ENCODE measurements at regions not wholly inside any gene's neighbourhood (a gene's known extent, or its start where the extent isn't known, plus 50 kb on each side); places are given as distances from the start of the nearest gene placed in this dataset.

- Histone ChIP-seq H3K27me3 (ENCODE audit: insufficient read depth, poor library complexity, severe bottlenecking) (no peaks in the 10 kb centered on the region), H3K27ac (replicated peaks) (no peak overlapping the region), H3K4me3 (replicated peaks; ENCODE audit: insufficient read depth, low read length) (no peak overlapping the region)
- TF ChIP-seq, protein P1, sequence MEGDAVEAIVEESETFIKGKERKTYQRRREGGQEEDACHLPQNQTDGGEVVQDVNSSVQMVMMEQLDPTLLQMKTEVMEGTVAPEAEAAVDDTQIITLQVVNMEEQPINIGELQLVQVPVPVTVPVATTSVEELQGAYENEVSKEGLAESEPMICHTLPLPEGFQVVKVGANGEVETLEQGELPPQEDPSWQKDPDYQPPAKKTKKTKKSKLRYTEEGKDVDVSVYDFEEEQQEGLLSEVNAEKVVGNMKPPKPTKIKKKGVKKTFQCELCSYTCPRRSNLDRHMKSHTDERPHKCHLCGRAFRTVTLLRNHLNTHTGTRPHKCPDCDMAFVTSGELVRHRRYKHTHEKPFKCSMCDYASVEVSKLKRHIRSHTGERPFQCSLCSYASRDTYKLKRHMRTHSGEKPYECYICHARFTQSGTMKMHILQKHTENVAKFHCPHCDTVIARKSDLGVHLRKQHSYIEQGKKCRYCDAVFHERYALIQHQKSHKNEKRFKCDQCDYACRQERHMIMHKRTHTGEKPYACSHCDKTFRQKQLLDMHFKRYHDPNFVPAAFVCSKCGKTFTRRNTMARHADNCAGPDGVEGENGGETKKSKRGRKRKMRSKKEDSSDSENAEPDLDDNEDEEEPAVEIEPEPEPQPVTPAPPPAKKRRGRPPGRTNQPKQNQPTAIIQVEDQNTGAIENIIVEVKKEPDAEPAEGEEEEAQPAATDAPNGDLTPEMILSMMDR (IDR thresholded peaks at IDR 0.05; ENCODE audit: insufficient read depth, low read length), result no peak
- TF ChIP-seq REST (IDR thresholded peaks at IDR 0.05; ENCODE audit: insufficient replicate concordance, low read depth), result no peak
- TF ChIP-seq SPI1 (IDR thresholded peaks at IDR 0.05; ENCODE audit: borderline replicate concordance, low read depth), result no peak
- no peak for TF ChIP-seq GABPA (IDR thresholded peaks at IDR 0.05; ENCODE audit: low read depth)
- no peak for TF ChIP-seq POLR2AphosphoS5 (IDR thresholded peaks at IDR 0.05; ENCODE audit: low read depth)
- no peak for DNase-seq (ENCODE audit: low read depth in 1 of 2, low spot score in 1 of 2)
These were observed 538.3 kb upstream of the FAT3 start for GRCh38 chr11:91686281-91686680.

GRCh38 chr11:91673705-91674104, 550.9 kb upstream of the FAT3 start:
- no peaks in the 10 kb centered on the region for H3K27me3 ChIP-seq (ENCODE audit: insufficient read depth, poor library complexity, severe bottlenecking)
- no peak overlapping the region for H3K4me3 ChIP-seq (replicated peaks; ENCODE audit: insufficient read depth, low read length)
- no peak for DNase-seq (ENCODE audit: low read depth in 1 of 2, low spot score in 1 of 2)
- H3K27ac ChIP-seq (replicated peaks), result no peak overlapping the region
- TF ChIP-seq GABPA (IDR thresholded peaks at IDR 0.05; ENCODE audit: low read depth), result no peak
- TF ChIP-seq SPI1 (IDR thresholded peaks at IDR 0.05; ENCODE audit: borderline replicate concordance, low read depth), result no peak
- TF ChIP-seq, protein P1 (IDR thresholded peaks at IDR 0.05; ENCODE audit: insufficient read depth, low read length), result no peak
- no peak for TF ChIP-seq POLR2AphosphoS5 (IDR thresholded peaks at IDR 0.05; ENCODE audit: low read depth)
- no peak for TF ChIP-seq REST (IDR thresholded peaks at IDR 0.05; ENCODE audit: insufficient replicate concordance, low read depth)

DNA sequence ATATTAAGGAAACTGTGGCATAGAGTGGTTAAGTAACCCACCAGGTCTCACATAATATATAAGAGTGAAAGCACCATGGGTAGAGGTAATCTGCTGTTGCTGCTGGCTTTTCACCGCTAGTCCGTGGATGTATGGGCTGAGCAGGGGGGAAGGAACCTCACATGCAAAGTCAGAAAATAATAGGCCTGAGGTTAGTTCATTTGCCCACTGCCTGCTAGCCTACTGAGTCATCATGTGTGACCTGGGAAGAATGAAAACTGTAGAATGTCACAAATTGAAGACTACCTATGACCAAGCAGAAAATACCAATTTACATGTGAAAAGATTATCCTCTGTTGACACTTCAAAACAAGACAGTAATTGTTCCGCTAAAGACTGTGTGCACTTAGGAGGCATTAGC, 560.1 kb upstream of the FAT3 start:
- Histone ChIP-seq H3K4me3 (replicated peaks; ENCODE audit: insufficient read depth, low read length) (no peak overlapping the region), H3K27me3 (ENCODE audit: insufficient read depth, poor library complexity, severe bottlenecking) (no peaks in the 10 kb centered on the region), H3K27ac (replicated peaks) (no peak overlapping the region)
- TF ChIP-seq GABPA (IDR thresholded peaks at IDR 0.05; ENCODE audit: low read depth) (no peak), SPI1 (IDR thresholded peaks at IDR 0.05; ENCODE audit: borderline replicate concordance, low read depth) (no peak), POLR2AphosphoS5 (IDR thresholded peaks at IDR 0.05; ENCODE audit: low read depth) (no peak)
- TF ChIP-seq, protein P1 (IDR thresholded peaks at IDR 0.05; ENCODE audit: insufficient read depth, low read length), result no peak
- DNase-seq (ENCODE audit: low read depth in 1 of 2, low spot score in 1 of 2), result no peak

DNA sequence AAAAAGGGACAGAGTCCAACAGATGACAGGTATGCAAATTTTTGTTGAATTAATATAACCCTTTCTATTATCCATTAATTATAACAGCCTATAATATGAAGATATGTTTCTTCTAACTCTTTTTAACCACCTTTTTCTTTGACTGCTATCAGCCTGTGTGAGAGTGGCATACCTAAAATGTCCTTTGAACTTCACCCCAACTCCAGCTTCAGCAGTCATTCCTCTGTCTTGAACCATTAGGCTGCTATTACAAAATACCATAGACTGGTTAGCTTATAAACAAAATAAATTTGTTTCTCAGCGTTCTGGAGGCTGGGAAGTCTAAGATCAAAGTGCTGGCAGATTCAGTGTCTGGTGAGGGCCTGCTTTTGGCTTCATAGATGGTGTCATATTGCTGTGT, 564.6 kb upstream of the FAT3 start:
- no peak for DNase-seq (ENCODE audit: low read depth in 1 of 2, low spot score in 1 of 2)
- TF ChIP-seq SPI1 (IDR thresholded peaks at IDR 0.05; ENCODE audit: borderline replicate concordance, low read depth), result no peak
- no peak for TF ChIP-seq REST (IDR thresholded peaks at IDR 0.05; ENCODE audit: insufficient replicate concordance, low read depth)
- TF ChIP-seq GABPA (IDR thresholded peaks at IDR 0.05; ENCODE audit: low read depth), result no peak
- TF ChIP-seq POLR2AphosphoS5 (IDR thresholded peaks at IDR 0.05; ENCODE audit: low read depth), result no peak
- TF ChIP-seq, protein P1 (IDR thresholded peaks at IDR 0.05; ENCODE audit: insufficient read depth, low read length), result no peak
- Histone ChIP-seq H3K27me3 (ENCODE audit: insufficient read depth, poor library complexity, severe bottlenecking) (no peaks in the 10 kb centered on the region), H3K4me3 (replicated peaks; ENCODE audit: insufficient read depth, low read length) (no peak overlapping the region), H3K27ac (replicated peaks) (no peak overlapping the region)
